GM23338 (cell line): ENCODE measurements at regions not wholly inside any gene's neighbourhood (a gene's known extent, or its start where the extent isn't known, plus 50 kb on each side); places are given as distances from the start of the nearest gene placed in this dataset.

ENCODE experiments used
- ATAC-seq: fragments of 200-7000 bp; cut with Tn5 transposase; 3 replicates; pipeline ENCODE4 v1.9.1; 2020
- DNase-seq: peaks from one replicate; pipeline ENCODE4 v3.0.0-alpha.2; 2015; ENCODE audit warnings: low spot score
- H2AFZ ChIP-seq: fragments of 200-600 bp; sonication (generic); 2 replicates; pipeline ENCODE4 v1.8.0; 2016; ENCODE audit warnings: antibody characterized with exemption, mild to moderate bottlenecking, moderate library complexity
- H3F3A ChIP-seq: fragments of 200-600 bp; sonication (generic); replicated peaks from 2 replicates; pipeline ENCODE4 v1.8.0; 2017; ENCODE audit warnings: antibody characterized with exemption, mixed run types, low read depth
- H3K27ac ChIP-seq: fragments of 200-600 bp; sonication (generic); 2 replicates; pipeline ENCODE4 v1.6.1; 2016; ENCODE audit warnings: low read depth
- H3K27me3 ChIP-seq: fragments of 200-600 bp; sonication (generic); 2 replicates; pipeline ENCODE4 v1.8.0; 2016; ENCODE audit warnings: mild to moderate bottlenecking, mixed run types, moderate library complexity; ENCODE audit not compliant: insufficient read depth
- H3K36me3 ChIP-seq: fragments of 200-600 bp; sonication (generic); 2 replicates; pipeline ENCODE4 v1.8.0; 2016; ENCODE audit warnings: mild to moderate bottlenecking; ENCODE audit not compliant: insufficient read depth
- H3K4me1 ChIP-seq: fragments of 200-600 bp; sonication (generic); 2 replicates; pipeline ENCODE4 v1.8.0; 2016; ENCODE audit warnings: mild to moderate bottlenecking, moderate library complexity; ENCODE audit not compliant: insufficient read depth
- H3K4me2 ChIP-seq: fragments of 200-600 bp; sonication (generic); 2 replicates; pipeline ENCODE4 v1.7.1; 2017; ENCODE audit warnings: mixed run types
- H3K4me3 ChIP-seq: fragments of 200-600 bp; sonication (generic); 2 replicates; pipeline ENCODE4 v1.6.1; 2016; ENCODE audit warnings: mixed run types
- H3K79me2 ChIP-seq: fragments of 200-600 bp; sonication (generic); replicated peaks from 2 replicates; pipeline ENCODE4 v1.8.0; 2017; ENCODE audit warnings: mild to moderate bottlenecking; ENCODE audit not compliant: insufficient read depth
- H3K9me2 ChIP-seq: fragments of 200-600 bp; sonication (generic); 2 replicates; pipeline ENCODE4 v1.8.0; 2017; ENCODE audit not compliant: insufficient read depth
- H4K20me1 ChIP-seq: fragments of 200-600 bp; sonication (generic); replicated peaks from 2 replicates; pipeline ENCODE4 v1.8.0; 2017; ENCODE audit warnings: mild to moderate bottlenecking; ENCODE audit not compliant: insufficient read depth
- H3K27ac Mint-ChIP-seq: 2 replicates; pipeline ENCODE4 v1.8.0; 2020; ENCODE audit warnings: inconsistent platforms, mild to moderate bottlenecking, moderate library complexity, mixed read lengths
- H3K27me3 Mint-ChIP-seq: 3 replicates; pipeline ENCODE4 v1.8.0; 2022; ENCODE audit warnings: low read depth, mild to moderate bottlenecking, moderate library complexity, mixed read lengths, inconsistent platforms; ENCODE audit not compliant: insufficient read depth, poor library complexity
- H3K36me3 Mint-ChIP-seq: 3 replicates; pipeline ENCODE4 v1.8.0; 2021; ENCODE audit warnings: low read depth, mild to moderate bottlenecking, inconsistent platforms, moderate library complexity, mixed read lengths
- H3K4me1 Mint-ChIP-seq: 3 replicates; pipeline ENCODE4 v1.8.0; 2020; ENCODE audit warnings: mild to moderate bottlenecking, inconsistent platforms, mixed read lengths
- H3K4me3 Mint-ChIP-seq: 3 replicates; pipeline ENCODE4 v1.8.0; 2021; ENCODE audit warnings: moderate library complexity, mild to moderate bottlenecking, inconsistent platforms, mixed read lengths
- H3K9me3 Mint-ChIP-seq: 3 replicates; pipeline ENCODE4 v1.8.0; 2020; ENCODE audit warnings: moderate library complexity, mild to moderate bottlenecking, inconsistent platforms, mixed read lengths
- CREB1 ChIP-seq: fragments of 250-450 bp; sonication (Bioruptor Pico); IDR thresholded peaks from 2 replicates; pipeline ENCODE4 v1.5.0; 2020; ENCODE audit warnings: low read depth, mild to moderate bottlenecking, moderate library complexity
- NANOG ChIP-seq: IDR thresholded peaks from 2 replicates; pipeline ENCODE4 v1.6.1; 2016; ENCODE audit warnings: antibody characterized with exemption, borderline replicate concordance
- STAT1 ChIP-seq: IDR thresholded peaks from one replicate; pipeline ENCODE4 v1.6.1; 2016; ENCODE audit warnings: antibody characterized with exemption; ENCODE audit not compliant: unreplicated experiment
- ZNF331 ChIP-seq: fragments of 250-450 bp; sonication (Bioruptor Pico); IDR thresholded peaks from 2 replicates; pipeline ENCODE4 v1.5.0; 2020; ENCODE audit warnings: low read depth, mild to moderate bottlenecking, moderate library complexity
- TF ChIP-seq, protein P1 (sequence below): IDR thresholded peaks from one replicate; pipeline ENCODE4 v1.6.1; 2018; ENCODE audit warnings: antibody characterized with exemption; ENCODE audit not compliant: unreplicated experiment
- TF ChIP-seq, protein P2 (sequence below): fragments of 250-450 bp; sonication (Bioruptor Pico); IDR thresholded peaks from 2 replicates; pipeline ENCODE4 v1.5.0; 2020; ENCODE audit warnings: mild to moderate bottlenecking, moderate library complexity

DNA sequence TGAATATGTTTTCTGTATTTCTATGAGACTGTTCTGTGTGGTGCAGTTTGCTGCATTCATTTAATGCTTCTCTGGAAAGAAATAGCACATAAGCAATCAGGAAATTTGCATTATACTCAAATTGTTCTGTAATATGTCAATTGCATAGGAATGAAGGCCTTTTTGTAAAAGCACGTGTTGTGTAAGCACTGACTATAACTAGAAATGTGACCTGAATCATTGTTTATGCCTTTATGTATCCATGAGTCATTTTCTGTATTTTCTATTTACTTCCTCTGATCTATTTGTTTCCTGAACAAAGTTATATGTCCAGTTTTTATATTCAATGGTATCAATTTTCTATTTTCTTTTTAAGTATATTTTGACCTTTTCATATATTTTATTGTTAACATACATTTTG lies 1455.3 kb downstream of the GRIK2 start:
- no peak overlapping the region for H2AFZ ChIP-seq
- no peak overlapping the region for H3K4me3 ChIP-seq
- H4K20me1 ChIP-seq = no peaks in the 10 kb centered on the region
- no peaks in the 10 kb centered on the region for H3K27me3 Mint-ChIP-seq
- DNase-seq = no peak
- H3K36me3 ChIP-seq = no peaks in the 10 kb centered on the region
- H3K9me3 Mint-ChIP-seq = no peaks in the 10 kb centered on the region
- no peaks in the 10 kb centered on the region; the same call in 1 of the 2 replicates for H3K4me1 ChIP-seq
- no peaks in the 10 kb centered on the region for H3K27me3 ChIP-seq
- no peaks in the 10 kb centered on the region for H3K4me1 Mint-ChIP-seq
- H3K27ac ChIP-seq = no peak overlapping the region
- H3F3A ChIP-seq = no peaks in the 10 kb centered on the region
- H3K79me2 ChIP-seq = no peaks in the 10 kb centered on the region
- no peak overlapping the region for H3K4me2 ChIP-seq
- H3K36me3 Mint-ChIP-seq = no peaks in the 10 kb centered on the region
- no peak for TF ChIP-seq ZNF331 (CRISPR knock-in tag)
- TF ChIP-seq, protein P1, sequence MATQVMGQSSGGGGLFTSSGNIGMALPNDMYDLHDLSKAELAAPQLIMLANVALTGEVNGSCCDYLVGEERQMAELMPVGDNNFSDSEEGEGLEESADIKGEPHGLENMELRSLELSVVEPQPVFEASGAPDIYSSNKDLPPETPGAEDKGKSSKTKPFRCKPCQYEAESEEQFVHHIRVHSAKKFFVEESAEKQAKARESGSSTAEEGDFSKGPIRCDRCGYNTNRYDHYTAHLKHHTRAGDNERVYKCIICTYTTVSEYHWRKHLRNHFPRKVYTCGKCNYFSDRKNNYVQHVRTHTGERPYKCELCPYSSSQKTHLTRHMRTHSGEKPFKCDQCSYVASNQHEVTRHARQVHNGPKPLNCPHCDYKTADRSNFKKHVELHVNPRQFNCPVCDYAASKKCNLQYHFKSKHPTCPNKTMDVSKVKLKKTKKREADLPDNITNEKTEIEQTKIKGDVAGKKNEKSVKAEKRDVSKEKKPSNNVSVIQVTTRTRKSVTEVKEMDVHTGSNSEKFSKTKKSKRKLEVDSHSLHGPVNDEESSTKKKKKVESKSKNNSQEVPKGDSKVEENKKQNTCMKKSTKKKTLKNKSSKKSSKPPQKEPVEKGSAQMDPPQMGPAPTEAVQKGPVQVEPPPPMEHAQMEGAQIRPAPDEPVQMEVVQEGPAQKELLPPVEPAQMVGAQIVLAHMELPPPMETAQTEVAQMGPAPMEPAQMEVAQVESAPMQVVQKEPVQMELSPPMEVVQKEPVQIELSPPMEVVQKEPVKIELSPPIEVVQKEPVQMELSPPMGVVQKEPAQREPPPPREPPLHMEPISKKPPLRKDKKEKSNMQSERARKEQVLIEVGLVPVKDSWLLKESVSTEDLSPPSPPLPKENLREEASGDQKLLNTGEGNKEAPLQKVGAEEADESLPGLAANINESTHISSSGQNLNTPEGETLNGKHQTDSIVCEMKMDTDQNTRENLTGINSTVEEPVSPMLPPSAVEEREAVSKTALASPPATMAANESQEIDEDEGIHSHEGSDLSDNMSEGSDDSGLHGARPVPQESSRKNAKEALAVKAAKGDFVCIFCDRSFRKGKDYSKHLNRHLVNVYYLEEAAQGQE = no peak
- TF ChIP-seq, protein P2, sequence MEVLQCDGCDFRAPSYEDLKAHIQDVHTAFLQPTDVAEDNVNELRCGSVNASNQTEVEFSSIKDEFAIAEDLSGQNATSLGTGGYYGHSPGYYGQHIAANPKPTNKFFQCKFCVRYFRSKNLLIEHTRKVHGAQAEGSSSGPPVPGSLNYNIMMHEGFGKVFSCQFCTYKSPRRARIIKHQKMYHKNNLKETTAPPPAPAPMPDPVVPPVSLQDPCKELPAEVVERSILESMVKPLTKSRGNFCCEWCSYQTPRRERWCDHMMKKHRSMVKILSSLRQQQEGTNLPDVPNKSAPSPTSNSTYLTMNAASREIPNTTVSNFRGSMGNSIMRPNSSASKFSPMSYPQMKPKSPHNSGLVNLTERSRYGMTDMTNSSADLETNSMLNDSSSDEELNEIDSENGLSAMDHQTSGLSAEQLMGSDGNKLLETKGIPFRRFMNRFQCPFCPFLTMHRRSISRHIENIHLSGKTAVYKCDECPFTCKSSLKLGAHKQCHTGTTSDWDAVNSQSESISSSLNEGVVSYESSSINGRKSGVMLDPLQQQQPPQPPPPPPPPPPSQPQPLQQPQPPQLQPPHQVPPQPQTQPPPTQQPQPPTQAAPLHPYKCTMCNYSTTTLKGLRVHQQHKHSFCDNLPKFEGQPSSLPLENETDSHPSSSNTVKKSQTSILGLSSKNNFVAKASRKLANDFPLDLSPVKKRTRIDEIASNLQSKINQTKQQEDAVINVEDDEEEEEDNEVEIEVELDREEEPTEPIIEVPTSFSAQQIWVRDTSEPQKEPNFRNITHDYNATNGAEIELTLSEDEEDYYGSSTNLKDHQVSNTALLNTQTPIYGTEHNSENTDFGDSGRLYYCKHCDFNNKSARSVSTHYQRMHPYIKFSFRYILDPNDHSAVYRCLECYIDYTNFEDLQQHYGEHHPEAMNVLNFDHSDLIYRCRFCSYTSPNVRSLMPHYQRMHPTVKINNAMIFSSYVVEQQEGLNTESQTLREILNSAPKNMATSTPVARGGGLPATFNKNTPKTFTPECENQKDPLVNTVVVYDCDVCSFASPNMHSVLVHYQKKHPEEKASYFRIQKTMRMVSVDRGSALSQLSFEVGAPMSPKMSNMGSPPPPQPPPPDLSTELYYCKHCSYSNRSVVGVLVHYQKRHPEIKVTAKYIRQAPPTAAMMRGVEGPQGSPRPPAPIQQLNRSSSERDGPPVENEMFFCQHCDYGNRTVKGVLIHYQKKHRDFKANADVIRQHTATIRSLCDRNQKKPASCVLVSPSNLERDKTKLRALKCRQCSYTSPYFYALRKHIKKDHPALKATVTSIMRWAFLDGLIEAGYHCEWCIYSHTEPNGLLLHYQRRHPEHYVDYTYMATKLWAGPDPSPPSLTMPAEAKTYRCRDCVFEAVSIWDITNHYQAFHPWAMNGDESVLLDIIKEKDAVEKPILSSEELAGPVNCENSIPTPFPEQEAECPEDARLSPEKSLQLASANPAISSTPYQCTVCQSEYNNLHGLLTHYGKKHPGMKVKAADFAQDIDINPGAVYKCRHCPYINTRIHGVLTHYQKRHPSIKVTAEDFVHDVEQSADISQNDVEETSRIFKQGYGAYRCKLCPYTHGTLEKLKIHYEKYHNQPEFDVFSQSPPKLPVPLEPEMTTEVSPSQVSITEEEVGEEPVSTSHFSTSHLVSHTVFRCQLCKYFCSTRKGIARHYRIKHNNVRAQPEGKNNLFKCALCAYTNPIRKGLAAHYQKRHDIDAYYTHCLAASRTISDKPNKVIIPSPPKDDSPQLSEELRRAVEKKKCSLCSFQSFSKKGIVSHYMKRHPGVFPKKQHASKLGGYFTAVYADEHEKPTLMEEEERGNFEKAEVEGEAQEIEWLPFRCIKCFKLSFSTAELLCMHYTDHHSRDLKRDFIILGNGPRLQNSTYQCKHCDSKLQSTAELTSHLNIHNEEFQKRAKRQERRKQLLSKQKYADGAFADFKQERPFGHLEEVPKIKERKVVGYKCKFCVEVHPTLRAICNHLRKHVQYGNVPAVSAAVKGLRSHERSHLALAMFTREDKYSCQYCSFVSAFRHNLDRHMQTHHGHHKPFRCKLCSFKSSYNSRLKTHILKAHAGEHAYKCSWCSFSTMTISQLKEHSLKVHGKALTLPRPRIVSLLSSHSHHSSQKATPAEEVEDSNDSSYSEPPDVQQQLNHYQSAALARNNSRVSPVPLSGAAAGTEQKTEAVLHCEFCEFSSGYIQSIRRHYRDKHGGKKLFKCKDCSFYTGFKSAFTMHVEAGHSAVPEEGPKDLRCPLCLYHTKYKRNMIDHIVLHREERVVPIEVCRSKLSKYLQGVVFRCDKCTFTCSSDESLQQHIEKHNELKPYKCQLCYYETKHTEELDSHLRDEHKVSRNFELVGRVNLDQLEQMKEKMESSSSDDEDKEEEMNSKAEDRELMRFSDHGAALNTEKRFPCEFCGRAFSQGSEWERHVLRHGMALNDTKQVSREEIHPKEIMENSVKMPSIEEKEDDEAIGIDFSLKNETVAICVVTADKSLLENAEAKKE = no peak
- no peak for TF ChIP-seq CREB1 (CRISPR knock-in tag)
- no peak for TF ChIP-seq STAT1
- no peak for TF ChIP-seq NANOG
- ATAC-seq = no peak
- H3K9me2 ChIP-seq = no peaks in the 10 kb centered on the region
- H3K4me3 Mint-ChIP-seq = no peak overlapping the region
- H3K27ac Mint-ChIP-seq = no peak overlapping the region
